ENCODE measurements at regions not wholly inside any gene's neighbourhood (a gene's known extent, or its start where the extent isn't known, plus 50 kb on each side); places are given as distances from the start of the nearest gene placed in this dataset.
"Not testable (repeated sequence)": the region's sequence is repeated elsewhere in the genome, so short reads cannot be mapped to it uniquely, and the experiment has no call there.

DNA sequence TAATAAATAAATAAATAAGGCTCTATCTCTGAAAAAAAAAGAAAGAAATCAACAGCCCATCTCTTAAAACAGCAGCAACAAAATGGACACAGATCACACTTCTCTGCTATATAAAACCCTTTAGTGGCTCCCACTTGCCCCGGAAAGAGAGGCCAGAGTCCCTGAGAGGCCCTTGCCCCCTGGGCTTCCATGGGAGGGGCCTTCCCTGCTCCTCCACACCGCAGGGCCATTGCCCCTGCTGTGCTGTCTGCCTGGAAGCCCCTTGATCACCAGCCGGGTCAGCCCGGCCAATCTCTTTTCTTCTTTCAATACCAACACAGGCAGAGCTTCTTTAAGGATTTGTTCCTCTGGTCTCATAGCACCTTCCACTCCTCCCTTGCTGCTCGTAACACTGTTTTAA, 171.1 kb downstream of the URI1 start:
- TF ChIP-seq, protein P1, sequence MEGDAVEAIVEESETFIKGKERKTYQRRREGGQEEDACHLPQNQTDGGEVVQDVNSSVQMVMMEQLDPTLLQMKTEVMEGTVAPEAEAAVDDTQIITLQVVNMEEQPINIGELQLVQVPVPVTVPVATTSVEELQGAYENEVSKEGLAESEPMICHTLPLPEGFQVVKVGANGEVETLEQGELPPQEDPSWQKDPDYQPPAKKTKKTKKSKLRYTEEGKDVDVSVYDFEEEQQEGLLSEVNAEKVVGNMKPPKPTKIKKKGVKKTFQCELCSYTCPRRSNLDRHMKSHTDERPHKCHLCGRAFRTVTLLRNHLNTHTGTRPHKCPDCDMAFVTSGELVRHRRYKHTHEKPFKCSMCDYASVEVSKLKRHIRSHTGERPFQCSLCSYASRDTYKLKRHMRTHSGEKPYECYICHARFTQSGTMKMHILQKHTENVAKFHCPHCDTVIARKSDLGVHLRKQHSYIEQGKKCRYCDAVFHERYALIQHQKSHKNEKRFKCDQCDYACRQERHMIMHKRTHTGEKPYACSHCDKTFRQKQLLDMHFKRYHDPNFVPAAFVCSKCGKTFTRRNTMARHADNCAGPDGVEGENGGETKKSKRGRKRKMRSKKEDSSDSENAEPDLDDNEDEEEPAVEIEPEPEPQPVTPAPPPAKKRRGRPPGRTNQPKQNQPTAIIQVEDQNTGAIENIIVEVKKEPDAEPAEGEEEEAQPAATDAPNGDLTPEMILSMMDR (IDR thresholded peaks at IDR 0.05), result no peak
- Histone ChIP-seq H3K27ac (no peak overlapping the region), H3K9me3 (no peaks in the 10 kb centered on the region), H3K27me3 (peaks cover 0 to 4% of the 10 kb centered on the region in 2 donors), H3K36me3 (no peaks in the 10 kb centered on the region), H3K4me3 (no peak overlapping the region), H3K4me1 (no peaks in the 10 kb centered on the region)
- DNase-seq, result no peak
- intact Hi-C loops (cut with DNase I; ENCODE audit: low total_unique reads), result no loop called here

DNA sequence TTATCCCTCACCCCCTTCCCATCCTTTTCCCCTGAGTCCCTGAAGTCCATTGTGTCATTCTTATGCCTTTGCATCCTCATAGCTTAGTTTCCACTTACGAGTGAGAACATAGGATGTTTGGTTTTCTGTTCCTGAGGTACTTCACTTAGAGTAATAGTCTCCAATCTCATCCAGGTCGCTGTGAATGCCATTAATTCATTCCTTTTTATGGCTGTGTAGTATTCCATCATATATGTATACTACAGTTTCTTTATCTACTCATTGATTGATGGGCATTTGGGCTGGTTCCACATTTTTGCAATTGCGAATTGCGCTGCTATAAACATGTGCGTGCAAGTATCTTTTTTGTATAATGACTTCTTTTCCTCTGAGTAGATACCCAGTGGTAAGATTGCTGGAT, 172.1 kb downstream of the URI1 start:
- H3K27me3 ChIP-seq; H3K36me3 ChIP-seq; H3K27ac ChIP-seq; DNase-seq; H3K4me3 ChIP-seq; H3K4me1 ChIP-seq; H3K9me3 ChIP-seq; intact Hi-C loops (cut with DNase I; ENCODE audit: low total_unique reads): not testable (repeated sequence)

DNA sequence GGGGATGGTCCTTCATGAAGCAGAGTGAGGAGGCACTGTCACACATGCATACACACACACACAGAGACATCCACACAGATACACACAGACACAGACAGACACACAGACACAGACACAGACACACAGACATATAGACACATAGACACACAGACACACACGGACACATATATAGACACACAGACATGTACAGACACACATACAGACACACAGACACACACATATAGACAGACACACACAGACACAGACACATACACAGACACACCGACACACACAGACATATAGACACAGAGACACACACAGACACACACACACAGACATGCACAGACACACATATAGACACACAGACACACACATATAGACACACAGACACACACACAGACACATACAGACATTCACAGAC, 173.9 kb downstream of the URI1 start:
- peaks cover 0 to 4% of the 10 kb centered on the region in 2 donors for H3K27me3 ChIP-seq
- TF ChIP-seq, protein P1 (IDR thresholded peaks at IDR 0.05), result no peak
- no peak overlapping the region for H3K27ac ChIP-seq
- intact Hi-C loops (cut with DNase I; ENCODE audit: low total_unique reads), result no loop called here
- H3K9me3 ChIP-seq, result no peaks in the 10 kb centered on the region
- H3K36me3 ChIP-seq, result no peaks in the 10 kb centered on the region
- H3K4me3 ChIP-seq, result no peak overlapping the region
- no peaks in the 10 kb centered on the region for H3K4me1 ChIP-seq
- DNase-seq, result no peak

DNA sequence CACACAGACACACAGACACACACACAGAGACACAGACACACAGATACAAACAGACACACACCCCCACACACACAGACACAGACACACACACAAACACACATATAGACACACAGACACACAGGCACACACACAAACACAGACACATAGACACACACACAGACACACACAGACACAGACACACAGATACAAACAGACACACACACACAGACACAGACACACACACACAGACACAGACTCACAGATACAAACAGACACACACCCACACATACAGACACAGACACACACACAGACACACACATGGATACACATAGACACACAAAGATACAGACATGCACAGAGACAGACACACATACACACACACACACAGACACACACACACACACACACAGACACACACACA, 174.5 kb downstream of the URI1 start:
- Histone ChIP-seq H3K27me3 (peaks cover 0 to 6% of the 10 kb centered on the region in 2 donors), H3K4me3 (no peak overlapping the region), H3K9me3 (no peaks in the 10 kb centered on the region), H3K36me3 (no peaks in the 10 kb centered on the region), H3K4me1 (no peaks in the 10 kb centered on the region), H3K27ac (no peak overlapping the region)
- no peak for DNase-seq
- intact Hi-C loops (cut with DNase I; ENCODE audit: low total_unique reads), result no loop called here
- TF ChIP-seq, protein P1 (IDR thresholded peaks at IDR 0.05), result no peak

DNA sequence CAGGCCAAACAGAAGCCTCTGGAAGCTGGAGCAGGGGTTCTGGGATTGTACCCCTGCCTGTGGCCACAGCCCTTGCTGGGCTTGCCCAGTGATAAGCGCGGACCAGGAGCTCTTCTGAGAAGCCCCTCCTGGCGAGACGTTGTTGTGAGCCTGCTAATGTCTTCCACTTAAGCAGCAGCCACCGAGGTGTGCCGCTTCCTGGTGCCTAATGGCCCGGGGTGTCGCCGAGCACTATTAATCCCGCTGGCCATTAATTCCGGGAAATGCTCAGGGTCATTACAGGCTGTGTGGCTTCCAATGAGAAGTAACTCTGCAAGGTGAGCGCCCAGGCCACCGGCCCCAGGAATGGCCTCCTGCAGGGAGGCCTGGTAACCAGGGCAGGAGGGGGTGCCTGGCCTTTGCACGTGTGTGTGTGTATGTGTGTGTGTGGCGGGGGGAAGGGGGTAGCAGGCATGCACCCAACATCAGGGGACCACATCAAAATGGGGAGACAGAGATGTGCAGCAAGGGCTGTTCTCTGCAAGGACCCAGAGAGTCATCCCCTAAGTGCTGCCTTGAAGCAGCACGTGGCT, 175.0 kb downstream of the URI1 start:
- H3K9me3 ChIP-seq, result no peaks in the 10 kb centered on the region
- H3K36me3 ChIP-seq, result no peaks in the 10 kb centered on the region
- peaks cover 0 to 8% of the 10 kb centered on the region in 2 donors for H3K27me3 ChIP-seq
- no peaks in the 10 kb centered on the region for H3K4me1 ChIP-seq
- H3K4me3 ChIP-seq, result no peak overlapping the region
- intact Hi-C loops (cut with DNase I; ENCODE audit: low total_unique reads), result no loop called here
- DNase-seq, result no peak
- TF ChIP-seq, protein P1 (IDR thresholded peaks at IDR 0.05), result no peak
- H3K27ac ChIP-seq, result no peak overlapping the region

DNA sequence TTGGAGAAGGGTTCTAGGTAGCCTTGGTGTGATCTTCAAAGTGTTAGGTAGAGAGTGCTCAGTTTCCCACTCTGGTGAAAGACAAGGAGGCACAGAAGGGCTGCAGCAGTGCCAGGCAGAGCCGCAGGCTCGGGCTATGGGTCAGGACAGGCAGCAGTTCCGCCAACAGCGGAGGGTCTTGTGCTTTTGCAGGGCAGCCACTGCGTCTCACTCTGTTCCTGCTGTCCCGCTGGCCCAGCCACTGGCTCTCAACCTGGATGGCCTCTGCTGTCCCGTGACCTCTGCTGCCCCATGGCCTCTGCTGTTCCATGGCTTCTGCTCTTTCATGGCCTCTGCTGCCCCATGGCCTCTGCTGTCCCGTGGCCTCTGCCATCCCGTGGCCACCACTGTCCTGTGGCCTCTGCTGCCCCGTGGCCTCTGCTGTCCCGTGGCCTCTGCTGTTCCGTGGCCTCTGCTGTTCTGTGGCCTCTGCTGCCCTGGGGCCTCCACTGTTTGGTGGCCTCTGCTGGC, 175.7 kb downstream of the URI1 start:
- DNase-seq, result no peak
- TF ChIP-seq, protein P1 (IDR thresholded peaks at IDR 0.05), result no peak
- Histone ChIP-seq H3K4me1 (no peaks in the 10 kb centered on the region), H3K27ac (no peak overlapping the region), H3K4me3 (no peak overlapping the region), H3K9me3 (no peaks in the 10 kb centered on the region), H3K36me3 (no peaks in the 10 kb centered on the region), H3K27me3 (peaks cover 0 to 5% of the 10 kb centered on the region in 2 donors)
- intact Hi-C loops (cut with DNase I; ENCODE audit: low total_unique reads), result no loop called here

Data from tibial artery (tissue), 4 donors.